SIG-M5 (cell line): ENCODE measurements at regions not wholly inside any gene's neighbourhood (a gene's known extent, or its start where the extent isn't known, plus 50 kb on each side); places are given as distances from the start of the nearest gene placed in this dataset.

Experiments used
- DNase-seq: peaks from one replicate; lab custom pipeline; 2025; lab: John Stamatoyannopoulos, UW

- no peak for DNase-seq
Observed at GRCh38 chr15:95645791-95646338, 684.6 kb upstream of the NR2F2 start.

GRCh38 chr15:95646484-95647273 is 683.8 kb upstream of the NR2F2 start:
- no peak for DNase-seq

GRCh38 chr15:95647531-95648277 is 682.8 kb upstream of the NR2F2 start:
- DNase-seq, result no peak

- DNase-seq, result no peak
Observed at GRCh38 chr15:95653361-95653805, 677.1 kb upstream of the NR2F2 start.

GRCh38 chr15:95655089-95655607 is 675.4 kb upstream of the NR2F2 start:
- DNase-seq, result no peak

- no peak for DNase-seq
Observed at GRCh38 chr15:95656595-95656994, 673.9 kb upstream of the NR2F2 start.

- DNase-seq, result no peak
Observed at GRCh38 chr15:95658799-95659198, 671.7 kb upstream of the NR2F2 start.

GRCh38 chr15:95659656-95660055 is 670.8 kb upstream of the NR2F2 start:
- DNase-seq, result no peak

GRCh38 chr15:95662638-95663037 is 667.9 kb upstream of the NR2F2 start:
- no peak for DNase-seq

- DNase-seq, result no peak
Observed at GRCh38 chr15:95663156-95664100, 667.1 kb upstream of the NR2F2 start.

- no peak for DNase-seq
Observed at GRCh38 chr15:95664450-95664849, 666.0 kb upstream of the NR2F2 start.

- no peak for DNase-seq
Observed at GRCh38 chr15:95669146-95669922, 661.2 kb upstream of the NR2F2 start.

- DNase-seq, result no peak
Observed at GRCh38 chr15:95674031-95674430, 656.5 kb upstream of the NR2F2 start.

GRCh38 chr15:95676500-95676899 is 654.0 kb upstream of the NR2F2 start:
- DNase-seq, result no peak

GRCh38 chr15:95679847-95680582 is 650.5 kb upstream of the NR2F2 start:
- no peak for DNase-seq

- no peak for DNase-seq
Observed at GRCh38 chr15:95680728-95681127, 649.8 kb upstream of the NR2F2 start.

- DNase-seq, result no peak
Observed at GRCh38 chr15:95681836-95682544, 648.5 kb upstream of the NR2F2 start.

GRCh38 chr15:95684126-95684525 is 646.4 kb upstream of the NR2F2 start:
- no peak for DNase-seq

- no peak for DNase-seq
Observed at GRCh38 chr15:95684693-95685115, 645.8 kb upstream of the NR2F2 start.
